HG03354 (cell line): ENCODE measurements at regions not wholly inside any gene's neighbourhood (a gene's known extent, or its start where the extent isn't known, plus 50 kb on each side); places are given as distances from the start of the nearest gene placed in this dataset.

ENCODE experiments used
- ATAC-seq: cut with Tn5 transposase; IDR thresholded peaks from one replicate; pipeline ENCODE4 v1.9.1; 2021; ENCODE audit warnings: mild to moderate bottlenecking; ENCODE audit not compliant: unreplicated experiment, poor library complexity, severe bottlenecking

GRCh38 chr18:44153981-44154380, 526.7 kb upstream of the SETBP1 start:
- ATAC-seq, result no peak

DNA sequence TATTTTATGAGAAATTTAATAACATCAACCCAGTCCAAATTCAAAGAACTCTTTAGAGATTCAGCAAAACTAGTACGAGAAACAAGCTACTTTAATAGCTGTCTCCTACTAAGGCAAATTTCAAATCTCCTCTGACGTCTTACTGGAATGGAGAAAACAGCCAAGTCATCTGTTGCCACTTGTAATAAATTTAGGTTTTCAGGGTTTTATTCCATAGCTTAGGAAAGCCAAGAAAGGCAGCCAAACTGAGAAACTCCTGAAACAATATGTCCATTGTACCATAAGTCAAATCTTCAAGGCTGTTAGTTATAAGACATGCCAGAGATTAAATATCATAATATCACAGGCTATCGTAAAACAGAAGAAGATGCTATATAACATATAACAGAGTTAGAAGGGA, 524.6 kb upstream of the SETBP1 start:
- no peak for ATAC-seq

GRCh38 chr18:44156776-44157335, 523.8 kb upstream of the SETBP1 start:
- no peak for ATAC-seq

- no peak for ATAC-seq
Measured at GRCh38 chr18:44170208-44170880, 510.3 kb upstream of the SETBP1 start.

DNA sequence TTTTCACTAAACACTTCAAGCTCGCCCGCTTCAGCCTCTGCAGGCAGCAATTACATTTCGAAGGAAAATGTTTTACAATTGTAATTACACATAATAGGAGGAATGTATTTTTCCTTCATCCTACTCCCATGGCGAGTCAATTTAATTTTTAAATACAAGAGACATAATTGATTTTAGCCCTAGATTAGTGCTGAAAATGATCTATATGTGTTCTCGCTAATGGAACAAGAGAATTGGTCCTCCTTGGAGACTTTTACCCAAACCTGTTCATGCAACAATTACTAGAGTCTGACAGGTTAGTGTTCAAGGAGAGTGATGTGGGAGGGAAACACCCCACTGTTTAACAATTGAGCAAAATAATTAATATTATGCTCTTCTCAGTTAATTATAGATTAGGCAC, 509.4 kb upstream of the SETBP1 start:
- no peak for ATAC-seq

DNA sequence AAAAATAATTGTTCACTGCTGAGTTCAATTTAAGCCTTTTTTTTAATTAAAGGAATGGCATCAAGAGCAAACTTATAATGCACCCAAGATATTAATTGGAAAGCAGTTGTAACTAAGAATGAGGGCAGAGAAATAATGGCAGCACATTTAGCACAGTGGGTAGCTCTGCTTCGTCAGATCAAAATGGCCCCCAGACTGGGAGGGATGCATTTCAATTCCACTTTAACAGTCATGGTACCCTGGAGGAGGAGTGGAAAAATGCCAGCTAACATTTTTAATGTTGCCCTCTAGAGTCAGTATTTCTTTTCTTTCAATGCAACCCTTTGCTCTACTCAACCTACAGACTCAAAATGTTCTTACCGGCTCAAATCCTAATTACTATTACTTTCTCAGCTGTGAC, 504.8 kb upstream of the SETBP1 start:
- no peak for ATAC-seq

GRCh38 chr18:44178476-44178875, 502.2 kb upstream of the SETBP1 start:
- no peak for ATAC-seq

GRCh38 chr18:44179693-44180092, 501.0 kb upstream of the SETBP1 start:
- ATAC-seq, result no peak

DNA sequence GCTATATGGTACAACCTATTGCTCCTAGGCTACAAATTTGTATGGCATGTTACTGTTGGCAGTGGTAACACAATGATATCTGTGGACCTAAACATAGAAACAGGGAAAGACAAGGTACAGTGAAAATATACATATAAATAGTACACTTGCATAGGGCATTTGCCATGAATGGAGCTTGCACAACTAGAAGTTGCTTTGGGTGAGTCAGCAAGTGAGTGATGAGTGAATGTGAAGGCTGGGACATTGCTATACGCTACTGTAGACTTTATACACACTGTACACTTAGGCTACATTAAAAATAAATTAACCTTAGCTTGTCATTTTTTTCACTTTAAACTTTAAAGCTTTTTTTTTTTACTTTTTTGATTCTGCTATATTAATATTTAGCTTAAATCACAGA, 500.0 kb upstream of the SETBP1 start:
- ATAC-seq, result no peak

DNA sequence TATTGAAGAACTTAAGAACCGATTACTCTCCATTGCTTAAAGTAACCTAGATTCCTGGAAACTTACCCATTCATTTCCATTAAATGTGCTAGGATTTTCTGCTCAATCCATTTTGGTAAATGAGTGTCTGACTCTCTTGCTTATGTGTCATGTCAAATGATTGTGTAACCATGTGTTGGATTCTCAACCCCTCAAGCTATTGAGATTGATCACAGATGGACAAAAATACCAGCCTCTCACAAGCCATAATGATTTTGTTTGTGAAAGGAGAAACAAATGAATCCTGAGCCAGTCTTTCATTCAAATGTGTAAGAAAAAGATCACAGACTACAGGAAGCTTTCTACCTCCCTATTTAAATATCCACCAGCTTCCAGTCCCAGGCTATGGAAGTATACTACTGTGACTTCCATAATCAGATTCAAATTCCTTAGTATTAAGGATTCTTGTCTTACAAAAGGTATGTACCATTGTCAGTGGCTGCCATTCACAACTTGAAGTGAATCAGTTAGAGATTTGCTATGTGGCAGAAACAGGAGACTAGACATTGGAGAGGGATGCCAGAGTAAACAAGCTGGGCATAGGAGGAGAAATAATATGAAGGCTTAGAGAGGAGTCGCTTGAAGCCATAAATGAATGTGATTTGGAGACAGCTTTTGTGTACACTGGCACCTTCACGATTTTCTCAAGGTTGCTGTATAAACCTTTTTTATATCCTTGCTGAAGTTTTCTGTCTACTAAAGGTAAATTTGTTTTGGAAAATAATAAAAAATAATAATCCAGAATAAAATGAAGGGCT, 498.5 kb upstream of the SETBP1 start:
- no peak for ATAC-seq

- no peak for ATAC-seq
Measured at GRCh38 chr18:44186001-44186400, 494.7 kb upstream of the SETBP1 start.

GRCh38 chr18:44187090-44187489, 493.6 kb upstream of the SETBP1 start:
- no peak for ATAC-seq

DNA sequence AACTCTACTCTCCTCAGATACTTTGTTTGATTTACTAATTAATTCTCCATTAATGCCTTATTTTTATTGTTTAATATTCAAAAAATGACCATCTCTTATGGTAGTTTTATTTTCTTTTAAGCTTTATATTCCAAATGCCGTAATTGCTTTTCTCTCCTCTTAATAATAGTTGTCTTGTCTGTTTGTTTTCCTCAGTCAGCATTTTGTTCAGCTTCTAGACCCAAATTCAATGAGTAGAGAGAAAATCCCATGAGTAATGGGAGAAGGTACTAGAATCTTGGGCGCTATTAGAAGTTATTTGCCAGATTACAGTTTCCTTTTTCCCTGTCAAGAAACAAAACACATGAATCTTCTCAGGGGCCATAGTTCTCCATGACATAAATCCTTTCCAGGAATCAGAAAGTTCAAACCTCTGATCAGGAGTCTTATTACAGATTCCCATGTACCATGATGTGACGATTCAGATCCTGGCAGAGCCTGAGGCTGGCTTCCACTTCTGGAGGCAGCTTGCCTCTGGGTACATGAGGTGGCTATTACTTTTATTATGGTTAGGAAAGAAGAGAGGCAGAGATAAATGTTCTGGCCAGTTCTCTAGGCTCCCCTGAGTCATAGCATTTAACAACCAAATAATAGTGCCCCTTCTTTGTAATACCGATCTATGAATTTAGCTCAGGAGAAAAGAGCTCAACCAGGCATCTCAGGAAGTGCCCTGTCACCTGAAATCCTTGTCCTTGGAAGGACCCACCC, 485.1 kb upstream of the SETBP1 start:
- no peak for ATAC-seq

- no peak for ATAC-seq
Measured at GRCh38 chr18:44197832-44198611, 482.7 kb upstream of the SETBP1 start.

DNA sequence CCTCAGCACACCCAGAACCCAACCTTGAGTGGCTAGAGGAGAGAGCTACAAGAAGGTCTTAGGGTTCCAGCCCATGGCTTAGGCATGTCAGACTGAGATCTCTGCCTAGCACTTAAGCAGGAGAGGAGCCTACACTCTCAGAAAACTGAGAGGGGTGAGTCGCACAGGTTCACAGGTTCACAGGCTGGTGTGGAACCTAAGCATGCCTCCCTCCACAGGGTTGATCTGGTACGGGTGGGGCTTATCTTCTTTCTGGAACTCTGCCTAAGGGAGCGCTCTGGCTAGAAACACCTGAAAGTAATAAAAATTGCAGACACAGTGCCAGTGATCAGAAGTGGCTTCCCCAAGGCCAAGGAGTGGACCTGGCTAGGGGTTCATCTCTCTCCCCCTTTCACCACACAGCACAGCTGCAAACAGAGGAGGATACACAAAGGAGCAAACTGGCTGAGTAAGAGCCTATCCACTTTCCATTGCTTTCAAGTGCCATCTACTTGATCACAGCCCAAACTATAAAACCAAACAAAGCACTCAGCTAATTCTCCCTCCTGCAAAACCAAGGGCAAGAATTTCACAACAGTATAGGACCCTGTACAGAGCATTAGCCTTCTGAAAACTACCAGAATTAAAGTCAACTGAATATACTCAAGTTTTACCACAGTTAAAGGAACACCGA, 481.9 kb upstream of the SETBP1 start:
- ATAC-seq, result no peak

GRCh38 chr18:44213293-44213692, 467.4 kb upstream of the SETBP1 start:
- no peak for ATAC-seq

DNA sequence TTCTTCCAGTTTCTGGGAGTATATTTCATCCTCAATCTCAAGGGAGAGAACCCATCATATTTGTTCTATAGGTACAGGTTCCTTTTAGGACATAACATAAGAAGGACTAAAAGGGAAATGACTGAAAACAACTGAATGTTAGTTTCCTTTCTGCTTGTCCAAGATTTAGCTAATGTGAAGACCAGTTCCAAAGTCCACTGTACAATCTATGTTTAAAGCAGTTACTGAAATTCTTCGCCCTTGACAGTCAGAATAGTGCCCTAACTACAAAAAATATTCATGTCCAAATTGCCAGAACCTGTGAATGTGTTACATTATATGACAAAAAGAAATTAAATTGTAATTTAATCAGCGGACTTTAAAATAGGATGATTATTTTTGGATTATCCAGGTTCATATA, 466.3 kb upstream of the SETBP1 start:
- no peak for ATAC-seq

DNA sequence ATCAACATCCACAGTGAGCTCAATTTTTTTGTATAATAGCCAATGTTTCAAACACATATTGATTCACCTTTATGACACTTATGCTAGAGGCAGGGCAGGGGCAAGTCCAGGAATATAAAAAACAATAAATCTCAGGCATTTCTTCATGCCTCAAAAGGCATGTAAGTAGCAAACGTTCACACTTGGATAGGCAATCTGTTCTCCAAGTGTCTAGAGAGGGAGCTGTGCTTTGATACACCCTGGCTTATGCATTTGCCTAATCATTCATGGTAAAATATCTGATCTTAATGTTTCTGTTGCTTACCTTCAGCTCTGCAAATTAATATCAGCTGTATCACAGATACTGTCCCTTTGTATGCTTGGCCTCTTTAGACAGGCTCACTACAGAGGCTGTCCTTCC, 464.5 kb upstream of the SETBP1 start:
- no peak for ATAC-seq

DNA sequence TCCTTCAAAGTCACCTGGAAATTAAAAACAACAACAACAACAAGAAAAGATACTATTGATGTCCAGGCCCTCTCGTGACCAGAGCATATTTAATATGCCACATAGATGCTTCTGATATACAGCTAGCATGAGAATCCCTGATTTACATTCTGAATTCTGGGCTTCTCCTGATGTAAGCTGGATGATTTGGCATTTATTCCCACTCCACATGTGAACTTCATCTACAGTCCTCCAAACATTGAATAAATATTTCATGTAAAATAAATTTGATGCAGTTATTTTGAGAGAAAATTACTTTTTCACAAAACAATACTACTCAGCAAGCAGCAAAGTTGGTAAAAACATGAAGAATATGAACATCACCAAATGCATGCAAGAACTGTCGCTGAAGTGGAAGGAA, 453.2 kb upstream of the SETBP1 start:
- ATAC-seq, result no peak
